OCI-LY1 (cell line): ENCODE measurements at regions not wholly inside any gene's neighbourhood (a gene's known extent, or its start where the extent isn't known, plus 50 kb on each side); places are given as distances from the start of the nearest gene placed in this dataset.

Experiments used
- H2AFZ ChIP-seq: fragments of 200-600 bp; sonication (generic), shearing (Covaris generic); 2 replicates; pipeline ENCODE4 v1.6.0; 2014; ENCODE audit warnings: antibody characterized with exemption, mild to moderate bottlenecking, low read length
- H3F3A ChIP-seq: fragments of 200-600 bp; sonication (generic), shearing (Covaris generic); 2 replicates; pipeline ENCODE4 v1.6.0; 2014; ENCODE audit warnings: mild to moderate bottlenecking, antibody characterized with exemption, low read length, moderate library complexity; ENCODE audit not compliant: insufficient read depth
- H3K27ac ChIP-seq: fragments of 200-600 bp; sonication (generic); 2 replicates; pipeline ENCODE4 v1.5.1; 2014; ENCODE audit warnings: low read length, mixed run types, mild to moderate bottlenecking, low read depth; ENCODE audit not compliant: poor library complexity, severe bottlenecking
- H3K27me3 ChIP-seq: fragments of 200-600 bp; sonication (generic); 2 replicates; pipeline ENCODE4 v1.6.0; 2014; ENCODE audit warnings: antibody characterized with exemption, mild to moderate bottlenecking, low read length, moderate library complexity; ENCODE audit not compliant: insufficient read depth
- H3K36me3 ChIP-seq: fragments of 200-600 bp; sonication (generic); 2 replicates; pipeline ENCODE4 v1.6.1; 2014; ENCODE audit warnings: mild to moderate bottlenecking, antibody characterized with exemption, low read length, moderate library complexity, mixed read lengths; ENCODE audit not compliant: insufficient read depth
- H3K4me1 ChIP-seq: fragments of 200-600 bp; sonication (generic); 2 replicates; pipeline ENCODE4 v1.5.1; 2014; ENCODE audit warnings: mild to moderate bottlenecking, low read length, moderate library complexity; ENCODE audit not compliant: insufficient read depth, severe bottlenecking
- H3K4me2 ChIP-seq: fragments of 200-600 bp; sonication (generic), shearing (Covaris generic); 2 replicates; pipeline ENCODE4 v1.6.1; 2014; ENCODE audit warnings: low read length
- H3K4me3 ChIP-seq: fragments of 200-600 bp; sonication (generic); 2 replicates; pipeline ENCODE4 v1.5.1; 2014; ENCODE audit warnings: low read length, low read depth, mild to moderate bottlenecking, mixed read lengths; ENCODE audit not compliant: poor library complexity, severe bottlenecking
- H3K79me2 ChIP-seq: fragments of 200-600 bp; shearing (Covaris generic); 2 replicates; pipeline ENCODE4 v1.6.1; 2016; ENCODE audit warnings: mixed run types, low read length, mixed read lengths; ENCODE audit not compliant: insufficient read depth
- H3K9ac ChIP-seq: fragments of 200-600 bp; sonication (generic), shearing (Covaris generic); 2 replicates; pipeline ENCODE4 v1.6.1; 2014; ENCODE audit warnings: mild to moderate bottlenecking, low read length, mixed read lengths
- H3K9me2 ChIP-seq: fragments of 200-600 bp; sonication (generic), shearing (Covaris generic); 2 replicates; pipeline ENCODE4 v1.6.1; 2014; ENCODE audit warnings: low read depth, mild to moderate bottlenecking, low read length, mixed read lengths
- H3K9me3 ChIP-seq: fragments of 200-600 bp; shearing (Covaris generic); 2 replicates; pipeline ENCODE4 v1.6.1; 2014; ENCODE audit warnings: low read length, mixed read lengths
- H4K20me1 ChIP-seq: fragments of 200-600 bp; sonication (generic), shearing (Covaris generic); 2 replicates; pipeline ENCODE4 v1.6.0; 2016; ENCODE audit warnings: mild to moderate bottlenecking, low read length; ENCODE audit not compliant: insufficient read depth
- CTCF ChIP-seq: fragments of 200-600 bp; sonication (generic), shearing (Covaris generic); IDR thresholded peaks from 2 replicates; pipeline ENCODE4 v1.5.1; 2017; ENCODE audit warnings: mild to moderate bottlenecking, antibody characterized with exemption, low read length, moderate library complexity, mixed read lengths
- EZH2 ChIP-seq: fragments of 200-600 bp; sonication (generic), shearing (Covaris generic); IDR thresholded peaks from 2 replicates; pipeline ENCODE4 v1.8.0; 2017; ENCODE audit warnings: borderline replicate concordance, mixed run types, mild to moderate bottlenecking, antibody characterized with exemption, low read length, moderate library complexity, mixed read lengths

- Histone ChIP-seq H3K9ac (no peak overlapping the region), H3K4me3 (no peak overlapping the region), H3K4me2 (no peak overlapping the region), H3K79me2 (no peaks in the 10 kb centered on the region), H3K27ac (no peak overlapping the region), H2AFZ (no peak overlapping the region), H3F3A (no peaks in the 10 kb centered on the region), H3K4me1 (no peaks in the 10 kb centered on the region), H3K9me2 (no peaks in the 10 kb centered on the region), H4K20me1 (no peaks in the 10 kb centered on the region), H3K9me3 (no peaks in the 10 kb centered on the region), H3K36me3 (no peaks in the 10 kb centered on the region), H3K27me3 (no peaks in the 10 kb centered on the region)
- TF ChIP-seq CTCF (no peak), EZH2 (no peak)
These were observed 712.2 kb upstream of the HS3ST1 start for GRCh38 chr4:12140864-12141263.

- H3K9me3 ChIP-seq: no peaks in the 10 kb centered on the region
- no peak overlapping the region for H3K4me2 ChIP-seq
- no peaks in the 10 kb centered on the region for H3K4me1 ChIP-seq
- no peaks in the 10 kb centered on the region for H3K36me3 ChIP-seq
- no peaks in the 10 kb centered on the region for H3K27me3 ChIP-seq
- TF ChIP-seq CTCF (no peak), EZH2 (no peak)
- H3K9me2 ChIP-seq: no peaks in the 10 kb centered on the region
- H3F3A ChIP-seq: no peaks in the 10 kb centered on the region
- H3K79me2 ChIP-seq: no peaks in the 10 kb centered on the region
- H3K27ac ChIP-seq: no peak overlapping the region
- H3K9ac ChIP-seq: no peak overlapping the region
- no peaks in the 10 kb centered on the region for H4K20me1 ChIP-seq
- no peak overlapping the region for H3K4me3 ChIP-seq
- no peak overlapping the region for H2AFZ ChIP-seq
These were observed 710.6 kb upstream of the HS3ST1 start for GRCh38 chr4:12139296-12139695.

- Histone ChIP-seq H3K36me3 (no peaks in the 10 kb centered on the region), H3K4me3 (no peak overlapping the region), H3K9me3 (no peaks in the 10 kb centered on the region), H3F3A (no peaks in the 10 kb centered on the region), H3K79me2 (no peaks in the 10 kb centered on the region), H3K27ac (no peak overlapping the region), H4K20me1 (no peaks in the 10 kb centered on the region), H3K27me3 (no peaks in the 10 kb centered on the region), H3K4me1 (no peaks in the 10 kb centered on the region), H3K9ac (no peak overlapping the region), H2AFZ (no peak overlapping the region), H3K4me2 (no peak overlapping the region), H3K9me2 (no peaks in the 10 kb centered on the region)
- no peak for TF ChIP-seq CTCF
- no peak for TF ChIP-seq EZH2
These were observed 709.8 kb upstream of the HS3ST1 start for GRCh38 chr4:12138488-12138887.
